ENCODE measurements at regions not wholly inside any gene's neighbourhood (a gene's known extent, or its start where the extent isn't known, plus 50 kb on each side); places are given as distances from the start of the nearest gene placed in this dataset.

- TF ChIP-seq POLR2A (IDR thresholded peaks at IDR 0.05; ENCODE audit: low read depth, low read length) = no peak
- no peak for TF ChIP-seq EZH2 (IDR thresholded peaks at IDR 0.05; ENCODE audit: borderline replicate concordance, low read depth, low read length, severe bottlenecking)
Measured at GRCh38 chr20:16821211-16822089, 73.3 kb downstream of the OTOR start.
